ENCODE measurements at regions not wholly inside any gene's neighbourhood (a gene's known extent, or its start where the extent isn't known, plus 50 kb on each side); places are given as distances from the start of the nearest gene placed in this dataset.

DNA sequence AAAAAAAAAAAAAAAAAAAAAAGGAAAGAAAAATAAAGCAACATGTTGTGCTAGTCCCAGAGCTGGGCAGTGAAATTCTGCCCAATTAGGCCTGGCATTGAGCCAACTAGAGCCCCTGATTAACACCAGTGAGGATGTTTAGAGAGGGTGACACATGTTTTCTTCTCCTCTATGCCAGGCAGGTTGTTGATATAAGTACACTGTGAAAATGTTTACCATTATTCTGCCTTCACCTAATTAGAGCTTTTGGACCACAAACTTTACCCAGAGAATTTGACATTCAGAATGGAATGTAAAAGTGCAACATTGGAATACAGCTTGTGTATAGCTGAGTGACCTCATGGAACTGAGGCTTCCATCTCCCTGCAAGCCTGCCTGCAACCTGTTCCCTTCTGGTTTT, 62.0 kb upstream of the EPCAM start:
- TF ChIP-seq EP300 (conservative IDR thresholded peaks at IDR 0.05; ENCODE audit: poor library complexity, severe bottlenecking): no peak
- no peak for TF ChIP-seq POLR2AphosphoS5 (IDR thresholded peaks at IDR 0.05)
- TF ChIP-seq TAF1 (IDR thresholded peaks at IDR 0.05; ENCODE audit: low read depth): no peak
- no peak for TF ChIP-seq SMC3 (conservative IDR thresholded peaks at IDR 0.05; ENCODE audit: poor library complexity)
- TF ChIP-seq MXI1 (conservative IDR thresholded peaks at IDR 0.05; ENCODE audit: poor library complexity, severe bottlenecking): no peak
- no peak for TF ChIP-seq RAD21 (conservative IDR thresholded peaks at IDR 0.05)
- TF ChIP-seq, protein P1, sequence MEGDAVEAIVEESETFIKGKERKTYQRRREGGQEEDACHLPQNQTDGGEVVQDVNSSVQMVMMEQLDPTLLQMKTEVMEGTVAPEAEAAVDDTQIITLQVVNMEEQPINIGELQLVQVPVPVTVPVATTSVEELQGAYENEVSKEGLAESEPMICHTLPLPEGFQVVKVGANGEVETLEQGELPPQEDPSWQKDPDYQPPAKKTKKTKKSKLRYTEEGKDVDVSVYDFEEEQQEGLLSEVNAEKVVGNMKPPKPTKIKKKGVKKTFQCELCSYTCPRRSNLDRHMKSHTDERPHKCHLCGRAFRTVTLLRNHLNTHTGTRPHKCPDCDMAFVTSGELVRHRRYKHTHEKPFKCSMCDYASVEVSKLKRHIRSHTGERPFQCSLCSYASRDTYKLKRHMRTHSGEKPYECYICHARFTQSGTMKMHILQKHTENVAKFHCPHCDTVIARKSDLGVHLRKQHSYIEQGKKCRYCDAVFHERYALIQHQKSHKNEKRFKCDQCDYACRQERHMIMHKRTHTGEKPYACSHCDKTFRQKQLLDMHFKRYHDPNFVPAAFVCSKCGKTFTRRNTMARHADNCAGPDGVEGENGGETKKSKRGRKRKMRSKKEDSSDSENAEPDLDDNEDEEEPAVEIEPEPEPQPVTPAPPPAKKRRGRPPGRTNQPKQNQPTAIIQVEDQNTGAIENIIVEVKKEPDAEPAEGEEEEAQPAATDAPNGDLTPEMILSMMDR (IDR thresholded peaks at IDR 0.05; ENCODE audit: poor library complexity, severe bottlenecking): no peak
- TF ChIP-seq, protein P2, sequence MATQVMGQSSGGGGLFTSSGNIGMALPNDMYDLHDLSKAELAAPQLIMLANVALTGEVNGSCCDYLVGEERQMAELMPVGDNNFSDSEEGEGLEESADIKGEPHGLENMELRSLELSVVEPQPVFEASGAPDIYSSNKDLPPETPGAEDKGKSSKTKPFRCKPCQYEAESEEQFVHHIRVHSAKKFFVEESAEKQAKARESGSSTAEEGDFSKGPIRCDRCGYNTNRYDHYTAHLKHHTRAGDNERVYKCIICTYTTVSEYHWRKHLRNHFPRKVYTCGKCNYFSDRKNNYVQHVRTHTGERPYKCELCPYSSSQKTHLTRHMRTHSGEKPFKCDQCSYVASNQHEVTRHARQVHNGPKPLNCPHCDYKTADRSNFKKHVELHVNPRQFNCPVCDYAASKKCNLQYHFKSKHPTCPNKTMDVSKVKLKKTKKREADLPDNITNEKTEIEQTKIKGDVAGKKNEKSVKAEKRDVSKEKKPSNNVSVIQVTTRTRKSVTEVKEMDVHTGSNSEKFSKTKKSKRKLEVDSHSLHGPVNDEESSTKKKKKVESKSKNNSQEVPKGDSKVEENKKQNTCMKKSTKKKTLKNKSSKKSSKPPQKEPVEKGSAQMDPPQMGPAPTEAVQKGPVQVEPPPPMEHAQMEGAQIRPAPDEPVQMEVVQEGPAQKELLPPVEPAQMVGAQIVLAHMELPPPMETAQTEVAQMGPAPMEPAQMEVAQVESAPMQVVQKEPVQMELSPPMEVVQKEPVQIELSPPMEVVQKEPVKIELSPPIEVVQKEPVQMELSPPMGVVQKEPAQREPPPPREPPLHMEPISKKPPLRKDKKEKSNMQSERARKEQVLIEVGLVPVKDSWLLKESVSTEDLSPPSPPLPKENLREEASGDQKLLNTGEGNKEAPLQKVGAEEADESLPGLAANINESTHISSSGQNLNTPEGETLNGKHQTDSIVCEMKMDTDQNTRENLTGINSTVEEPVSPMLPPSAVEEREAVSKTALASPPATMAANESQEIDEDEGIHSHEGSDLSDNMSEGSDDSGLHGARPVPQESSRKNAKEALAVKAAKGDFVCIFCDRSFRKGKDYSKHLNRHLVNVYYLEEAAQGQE (IDR thresholded peaks at IDR 0.05; ENCODE audit: borderline replicate concordance): no peak
- no peak for TF ChIP-seq EZH2 (IDR thresholded peaks at IDR 0.05; ENCODE audit: borderline replicate concordance, insufficient read depth, low read length, poor library complexity, severe bottlenecking)
- H3K9ac ChIP-seq (ENCODE audit: low read length): no peak overlapping the region
- no peaks in the 10 kb centered on the region for H4K20me1 ChIP-seq (ENCODE audit: insufficient read depth)
- H3K36me3 ChIP-seq (ENCODE audit: insufficient read depth, low read length): no peaks in the 10 kb centered on the region
- H3K27me3 ChIP-seq (ENCODE audit: insufficient read depth, low read depth, low read length): no peaks in the 10 kb centered on the region
- H3K9me3 ChIP-seq (ENCODE audit: low read length): no peaks in the 10 kb centered on the region
- H3F3A ChIP-seq (ENCODE audit: insufficient read depth, low read length, poor library complexity, severe bottlenecking): no peaks in the 10 kb centered on the region
- H3K9me2 ChIP-seq (ENCODE audit: insufficient read depth, low read length): no peaks in the 10 kb centered on the region
- H3K27ac ChIP-seq (ENCODE audit: low read length): no peak overlapping the region
- no peak overlapping the region for H2AFZ ChIP-seq (ENCODE audit: low read depth, low read length)
- no peak overlapping the region for H3K4me3 ChIP-seq (ENCODE audit: low read length)
- H3K79me2 ChIP-seq (replicated peaks; ENCODE audit: insufficient read depth, low read length): no peaks in the 10 kb centered on the region
- H3K4me2 ChIP-seq (ENCODE audit: low read length): no peak overlapping the region

GRCh38 chr2:47304654-47305053, 64.5 kb upstream of the EPCAM start:
- Histone ChIP-seq H2AFZ (ENCODE audit: low read depth, low read length) (no peak overlapping the region), H3F3A (ENCODE audit: insufficient read depth, low read length, poor library complexity, severe bottlenecking) (no peaks in the 10 kb centered on the region), H3K4me2 (ENCODE audit: low read length) (no peak overlapping the region), H3K9me2 (ENCODE audit: insufficient read depth, low read length) (no peaks in the 10 kb centered on the region), H3K9ac (ENCODE audit: low read length) (no peak overlapping the region), H3K27me3 (ENCODE audit: insufficient read depth, low read depth, low read length) (no peaks in the 10 kb centered on the region), H3K79me2 (replicated peaks; ENCODE audit: insufficient read depth, low read length) (no peaks in the 10 kb centered on the region), H3K27ac (ENCODE audit: low read length) (no peak overlapping the region), H3K36me3 (ENCODE audit: insufficient read depth, low read length) (no peaks in the 10 kb centered on the region), H3K9me3 (ENCODE audit: low read length) (no peaks in the 10 kb centered on the region), H3K4me3 (ENCODE audit: low read length) (no peak overlapping the region), H4K20me1 (ENCODE audit: insufficient read depth) (no peaks in the 10 kb centered on the region)
- no peak for TF ChIP-seq SMC3 (conservative IDR thresholded peaks at IDR 0.05; ENCODE audit: poor library complexity)
- TF ChIP-seq TAF1 (IDR thresholded peaks at IDR 0.05; ENCODE audit: low read depth): no peak
- TF ChIP-seq, protein P2 (IDR thresholded peaks at IDR 0.05; ENCODE audit: borderline replicate concordance): no peak
- no peak for TF ChIP-seq MXI1 (conservative IDR thresholded peaks at IDR 0.05; ENCODE audit: poor library complexity, severe bottlenecking)
- no peak for TF ChIP-seq RAD21 (conservative IDR thresholded peaks at IDR 0.05)
- no peak for TF ChIP-seq EZH2 (IDR thresholded peaks at IDR 0.05; ENCODE audit: borderline replicate concordance, insufficient read depth, low read length, poor library complexity, severe bottlenecking)

Measured in neural cell (in vitro differentiated cells).